GM18868 (cell line): ENCODE measurements at regions not wholly inside any gene's neighbourhood (a gene's known extent, or its start where the extent isn't known, plus 50 kb on each side); places are given as distances from the start of the nearest gene placed in this dataset.
A peak's percentile ranks its signal among the peaks of the same experiment; 100 is the strongest.
"Not testable (repeated sequence)": the region's sequence is repeated elsewhere in the genome, so short reads cannot be mapped to it uniquely, and the experiment has no call there.

Source experiments
- ATAC-seq: cut with Tn5 transposase; IDR thresholded peaks from one replicate; pipeline ENCODE4 v1.9.1; 2021; ENCODE audit warnings: mild to moderate bottlenecking, moderate library complexity; ENCODE audit not compliant: unreplicated experiment

- ATAC-seq, result no peak
Observed at GRCh38 chr22:46026899-46027210, 49.9 kb upstream of the WNT7B start.

- ATAC-seq, result no peak
Observed at GRCh38 chr22:46027211-46028105, 50.5 kb upstream of the WNT7B start.

GRCh38 chr22:46028106-46028991 is 51.4 kb upstream of the WNT7B start:
- ATAC-seq, result no peak

- ATAC-seq, result no peak
Observed at GRCh38 chr22:46029036-46029435, 52.1 kb upstream of the WNT7B start.

GRCh38 chr22:46029574-46030200 is 52.7 kb upstream of the WNT7B start:
- ATAC-seq, result no peak

- ATAC-seq, result no peak
Observed at GRCh38 chr22:46030231-46030880, 53.4 kb upstream of the WNT7B start.

- ATAC-seq, result no peak
Observed at GRCh38 chr22:46031066-46031465, 54.1 kb upstream of the WNT7B start.

GRCh38 chr22:46031557-46031956 is 54.6 kb upstream of the WNT7B start:
- ATAC-seq, result no peak

GRCh38 chr22:46031965-46032851 is 55.2 kb upstream of the WNT7B start:
- ATAC-seq, result no peak

GRCh38 chr22:46033256-46034200 is 56.6 kb upstream of the WNT7B start:
- ATAC-seq, result no peak

GRCh38 chr22:46034480-46034879 is 57.5 kb upstream of the WNT7B start:
- ATAC-seq, result not testable (repeated sequence)

GRCh38 chr22:46035380-46035741 is 58.4 kb upstream of the WNT7B start:
- no peak for ATAC-seq

GRCh38 chr22:46035742-46036557 is 59.0 kb upstream of the WNT7B start:
- peak; percentile 96 for ATAC-seq

- ATAC-seq, result no peak
Observed at GRCh38 chr22:46036558-46037408, 59.8 kb upstream of the WNT7B start.

GRCh38 chr22:46038174-46038487 is 61.2 kb upstream of the WNT7B start:
- no peak for ATAC-seq

- ATAC-seq, result no peak
Observed at GRCh38 chr22:46038516-46039430, 61.8 kb upstream of the WNT7B start.
